ENCODE measurements at regions not wholly inside any gene's neighbourhood (a gene's known extent, or its start where the extent isn't known, plus 50 kb on each side); places are given as distances from the start of the nearest gene placed in this dataset.

- TF ChIP-seq CTCF (IDR thresholded peaks at IDR 0.05) (no peak), POLR2A (IDR thresholded peaks at IDR 0.05) (no peak), POLR2AphosphoS5 (IDR thresholded peaks at IDR 0.05) (no peak)
Measured at GRCh38 chr7:52659178-52659577, 376.3 kb upstream of the POM121L12 start.
